ENCODE measurements at regions not wholly inside any gene's neighbourhood (a gene's known extent, or its start where the extent isn't known, plus 50 kb on each side); places are given as distances from the start of the nearest gene placed in this dataset.

DNA sequence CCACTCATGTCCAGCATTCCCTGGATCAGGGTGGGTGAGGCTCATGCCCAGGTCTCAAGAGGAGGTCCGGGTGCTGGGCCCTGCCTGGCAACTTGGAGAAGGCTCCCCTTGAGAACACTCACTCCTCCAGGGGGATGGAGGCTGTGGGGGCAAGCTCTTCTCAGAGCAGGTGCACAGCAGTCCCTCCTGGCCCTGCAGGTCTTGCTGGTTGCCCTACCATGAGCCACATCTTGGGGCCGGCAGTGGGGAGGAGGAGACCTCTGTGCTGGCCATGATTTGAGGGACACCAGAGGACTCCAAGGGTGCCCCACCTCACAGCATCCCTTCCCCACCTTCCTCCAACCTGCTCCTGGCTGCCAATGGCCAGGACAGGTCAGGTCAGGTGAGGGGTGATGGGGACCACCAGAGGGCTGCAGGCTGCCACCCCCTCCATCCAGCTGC, 87.4 kb upstream of the RET start:
- TF ChIP-seq, protein P1, sequence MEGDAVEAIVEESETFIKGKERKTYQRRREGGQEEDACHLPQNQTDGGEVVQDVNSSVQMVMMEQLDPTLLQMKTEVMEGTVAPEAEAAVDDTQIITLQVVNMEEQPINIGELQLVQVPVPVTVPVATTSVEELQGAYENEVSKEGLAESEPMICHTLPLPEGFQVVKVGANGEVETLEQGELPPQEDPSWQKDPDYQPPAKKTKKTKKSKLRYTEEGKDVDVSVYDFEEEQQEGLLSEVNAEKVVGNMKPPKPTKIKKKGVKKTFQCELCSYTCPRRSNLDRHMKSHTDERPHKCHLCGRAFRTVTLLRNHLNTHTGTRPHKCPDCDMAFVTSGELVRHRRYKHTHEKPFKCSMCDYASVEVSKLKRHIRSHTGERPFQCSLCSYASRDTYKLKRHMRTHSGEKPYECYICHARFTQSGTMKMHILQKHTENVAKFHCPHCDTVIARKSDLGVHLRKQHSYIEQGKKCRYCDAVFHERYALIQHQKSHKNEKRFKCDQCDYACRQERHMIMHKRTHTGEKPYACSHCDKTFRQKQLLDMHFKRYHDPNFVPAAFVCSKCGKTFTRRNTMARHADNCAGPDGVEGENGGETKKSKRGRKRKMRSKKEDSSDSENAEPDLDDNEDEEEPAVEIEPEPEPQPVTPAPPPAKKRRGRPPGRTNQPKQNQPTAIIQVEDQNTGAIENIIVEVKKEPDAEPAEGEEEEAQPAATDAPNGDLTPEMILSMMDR (conservative IDR thresholded peaks at IDR 0.05; ENCODE audit: low read depth in 2 of 2), result no peak
- TF ChIP-seq, protein P2, sequence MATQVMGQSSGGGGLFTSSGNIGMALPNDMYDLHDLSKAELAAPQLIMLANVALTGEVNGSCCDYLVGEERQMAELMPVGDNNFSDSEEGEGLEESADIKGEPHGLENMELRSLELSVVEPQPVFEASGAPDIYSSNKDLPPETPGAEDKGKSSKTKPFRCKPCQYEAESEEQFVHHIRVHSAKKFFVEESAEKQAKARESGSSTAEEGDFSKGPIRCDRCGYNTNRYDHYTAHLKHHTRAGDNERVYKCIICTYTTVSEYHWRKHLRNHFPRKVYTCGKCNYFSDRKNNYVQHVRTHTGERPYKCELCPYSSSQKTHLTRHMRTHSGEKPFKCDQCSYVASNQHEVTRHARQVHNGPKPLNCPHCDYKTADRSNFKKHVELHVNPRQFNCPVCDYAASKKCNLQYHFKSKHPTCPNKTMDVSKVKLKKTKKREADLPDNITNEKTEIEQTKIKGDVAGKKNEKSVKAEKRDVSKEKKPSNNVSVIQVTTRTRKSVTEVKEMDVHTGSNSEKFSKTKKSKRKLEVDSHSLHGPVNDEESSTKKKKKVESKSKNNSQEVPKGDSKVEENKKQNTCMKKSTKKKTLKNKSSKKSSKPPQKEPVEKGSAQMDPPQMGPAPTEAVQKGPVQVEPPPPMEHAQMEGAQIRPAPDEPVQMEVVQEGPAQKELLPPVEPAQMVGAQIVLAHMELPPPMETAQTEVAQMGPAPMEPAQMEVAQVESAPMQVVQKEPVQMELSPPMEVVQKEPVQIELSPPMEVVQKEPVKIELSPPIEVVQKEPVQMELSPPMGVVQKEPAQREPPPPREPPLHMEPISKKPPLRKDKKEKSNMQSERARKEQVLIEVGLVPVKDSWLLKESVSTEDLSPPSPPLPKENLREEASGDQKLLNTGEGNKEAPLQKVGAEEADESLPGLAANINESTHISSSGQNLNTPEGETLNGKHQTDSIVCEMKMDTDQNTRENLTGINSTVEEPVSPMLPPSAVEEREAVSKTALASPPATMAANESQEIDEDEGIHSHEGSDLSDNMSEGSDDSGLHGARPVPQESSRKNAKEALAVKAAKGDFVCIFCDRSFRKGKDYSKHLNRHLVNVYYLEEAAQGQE (IDR thresholded peaks at IDR 0.05; ENCODE audit: unreplicated experiment), result no peak
- TF ChIP-seq CREB1 (CRISPR knock-in tag; IDR thresholded peaks at IDR 0.05; ENCODE audit: low read depth) (no peak), EZH2 (IDR thresholded peaks at IDR 0.05; ENCODE audit: low read depth, unreplicated experiment) (no peak), JUNB (IDR thresholded peaks at IDR 0.05; ENCODE audit: unreplicated experiment) (no peak), POLR2AphosphoS5 (IDR thresholded peaks at IDR 0.05; ENCODE audit: low read depth) (no peak), ETS1 (IDR thresholded peaks at IDR 0.05) (no peak), EZH2phosphoT487 (IDR thresholded peaks at IDR 0.05; ENCODE audit: unreplicated experiment) (no peak), ZNF462 (CRISPR knock-in tag; IDR thresholded peaks at IDR 0.05) (no peak)
